K562 (cell line): ENCODE measurements at regions not wholly inside any gene's neighbourhood (a gene's known extent, or its start where the extent isn't known, plus 50 kb on each side); places are given as distances from the start of the nearest gene placed in this dataset.

ENCODE experiments used
- ATAC-seq: fragments of 200-7000 bp; cut with Tn5 transposase; 3 replicates; pipeline ENCODE4 v1.9.1; 2020; ENCODE audit warnings: moderate library complexity
- BruUV-seq: library from RNA; stranded (reverse); fragments of 400-500 nt; replicated peaks from 2 replicates; lab custom pipeline; 2021; lab: Mats Ljungman, UMichigan
- CTCF ChIA-PET: fragments of 300-600 bp; formaldehyde crosslinking; extraction: SDS; loops from one replicate; lab custom pipeline; 2021; ENCODE audit warnings: low intra/inter-chr PET ratio; lab: Yijun Ruan, JAX
- POLR2A ChIA-PET: fragments of 300-600, 350-650 bp; sonication (Branson Sonifier 250); formaldehyde crosslinking; extraction: SDS; loops from one replicate; lab custom pipeline; 2021; ENCODE audit warnings: antibody characterized with exemption, inconsistent platforms; lab: Yijun Ruan, JAX
- DNase-seq, 4 experiments: peaks; one replicate each; pipeline versions ENCODE4 v3.0.0 to v3.0.0-alpha.2; 2011 to 2018; ENCODE audit warnings: low spot score in 3 of 4, mixed read lengths in 3 of 4; ENCODE audit errors: extremely low read depth in 1 of 4
- FAIRE-seq: peaks from 2 replicates; lab custom pipeline; 2011; peaks lifted over from hg19 to GRCh38; lab: Jason Lieb, UNC
- H2AFZ ChIP-seq: 2 replicates; pipeline ENCODE4 v1.6.0; 2011; ENCODE audit warnings: low read depth, low read length, control low read depth, inconsistent platforms
- H3K27ac ChIP-seq: fragments of 200-600 bp; 3 replicates; pipeline ENCODE4 v1.8.0; 2011; ENCODE audit warnings: low read depth, mild to moderate bottlenecking, control low read depth, inconsistent platforms, low read length, moderate library complexity, mixed read lengths; ENCODE audit errors: extremely low read depth
- H3K27me3 ChIP-seq, 2 experiments: fragments of 300-600 bp in 1 of 2; 2 replicates in 1 of 2; 3 replicates in 1 of 2; pipeline versions ENCODE4 v1.6.0 to v1.8.0; 2011; ENCODE audit warnings: inconsistent platforms in 2 of 2, low read length in 2 of 2, mild to moderate bottlenecking in 1 of 2, mixed read lengths in 1 of 2, moderate library complexity in 1 of 2; ENCODE audit not compliant: control insufficient read depth in 2 of 2, insufficient read depth in 2 of 2
- H3K36me3 ChIP-seq: fragments of 300-600 bp; 3 replicates; pipeline ENCODE4 v1.8.0; 2011; ENCODE audit warnings: mild to moderate bottlenecking, low read length, inconsistent platforms; ENCODE audit not compliant: control insufficient read depth, insufficient read depth
- H3K4me1 ChIP-seq, 2 experiments: fragments of 200-600 bp in 1 of 2; replicated peaks in 1 of 2; 2 replicates in 1 of 2; 3 replicates in 1 of 2; pipeline versions ENCODE4 v1.5.1 to v1.8.0; 2011; ENCODE audit warnings: inconsistent platforms in 2 of 2, low read length in 2 of 2, mild to moderate bottlenecking in 1 of 2, mixed read lengths in 1 of 2, moderate library complexity in 1 of 2; ENCODE audit not compliant: control insufficient read depth in 2 of 2, insufficient read depth in 2 of 2
- H3K4me2 ChIP-seq: 2 replicates; pipeline ENCODE4 v1.6.1; 2011; ENCODE audit warnings: low read length, control low read depth, inconsistent platforms, mixed read lengths; ENCODE audit not compliant: insufficient read depth
- H3K4me3 ChIP-seq: fragments of 200-600 bp; sonication (generic), shearing (Covaris generic); 2 replicates; pipeline ENCODE4 v1.5.1; 2016; ENCODE audit warnings: control low read depth, inconsistent platforms
- H3K79me2 ChIP-seq: fragments of 200-600 bp; 3 replicates; pipeline ENCODE4 v1.8.0; 2011; ENCODE audit warnings: low read length, inconsistent platforms; ENCODE audit not compliant: control insufficient read depth, insufficient read depth
- H3K9ac ChIP-seq, 2 experiments: 2 replicates each; pipeline versions ENCODE4 v1.6.0 to v1.6.1; 2011; ENCODE audit warnings: low read depth in 2 of 2, low read length in 2 of 2, control low read depth in 1 of 2, inconsistent platforms in 1 of 2, mild to moderate bottlenecking in 1 of 2, mixed read lengths in 1 of 2; ENCODE audit not compliant: insufficient read depth in 1 of 2
- H3K9me1 ChIP-seq: one replicate; pipeline ENCODE4 v1.6.0; 2011; ENCODE audit warnings: inconsistent platforms, mild to moderate bottlenecking, low read length, moderate library complexity; ENCODE audit not compliant: control insufficient read depth, insufficient read depth
- H3K9me3 ChIP-seq: replicated peaks from 2 replicates; pipeline ENCODE4 v1.5.1; 2011; ENCODE audit warnings: low read depth, low read length, inconsistent platforms; ENCODE audit not compliant: control insufficient read depth, insufficient read depth
- H4K20me1 ChIP-seq: replicated peaks from 2 replicates; pipeline ENCODE4 v1.6.1; 2011; ENCODE audit warnings: low read length, inconsistent platforms, mixed read lengths; ENCODE audit not compliant: control insufficient read depth, insufficient read depth
- BHLHE40 ChIP-seq: IDR thresholded peaks from 2 replicates; pipeline ENCODE4 v1.6.1; 2011; ENCODE audit warnings: low read length, improper control_type of control experiment
- ETV5 ChIP-seq: sonication (generic); formaldehyde crosslinking; IDR thresholded peaks from 2 replicates; pipeline ENCODE4 v1.4.0; 2020; ENCODE audit warnings: low read depth, mild to moderate bottlenecking, missing genetic modification reagents
- MEIS2 ChIP-seq: fragments of 450-650 bp; IDR thresholded peaks from 2 replicates; pipeline ENCODE4 v1.6.1; 2014; ENCODE audit warnings: mild to moderate bottlenecking; ENCODE audit not compliant: partially characterized antibody
- MTA2 ChIP-seq: fragments of 450-650 bp; IDR thresholded peaks from 2 replicates; pipeline ENCODE4 v1.6.1; 2016; ENCODE audit warnings: low read depth
- MYBL2 ChIP-seq, 2 experiments: fragments of 450-650 bp in 1 of 2; sonication (generic) in 1 of 2; formaldehyde crosslinking in 1 of 2; IDR thresholded peaks; 2 replicates each; pipeline versions ENCODE4 v1.6.1 to v1.8.1; 2017 to 2022; ENCODE audit warnings: borderline replicate concordance in 1 of 2, inconsistent platforms in 1 of 2, low read depth in 1 of 2, mild to moderate bottlenecking in 1 of 2, missing genetic modification reagents in 1 of 2, moderate library complexity in 1 of 2
- NR2F6 ChIP-seq: fragments of 450-650 bp; formaldehyde crosslinking; IDR thresholded peaks from 2 replicates; pipeline ENCODE4 v1.4.0; 2020; ENCODE audit warnings: mild to moderate bottlenecking
- RAD21 ChIP-seq, 2 experiments: fragments of 250-450 bp in 1 of 2; fragments of 450-650 bp in 1 of 2; sonication (Bioruptor Pico) in 1 of 2; formaldehyde crosslinking in 1 of 2; IDR thresholded peaks in 1 of 2; conservative IDR thresholded peaks in 1 of 2; 2 replicates each; pipeline versions ENCODE4 v1.4.0 to v1.8.0; 2020 to 2022; ENCODE audit warnings: mild to moderate bottlenecking in 2 of 2, moderate library complexity in 1 of 2
- SP2 ChIP-seq: IDR thresholded peaks from 2 replicates; pipeline ENCODE4 v1.6.1; 2011; ENCODE audit warnings: mild to moderate bottlenecking, low read depth, low read length, moderate library complexity; ENCODE audit not compliant: poor library complexity, severe bottlenecking; ENCODE audit errors: extremely low read depth
- TRIM24 ChIP-seq, 2 experiments: fragments of 450-650 bp; IDR thresholded peaks; 2 replicates each; pipeline ENCODE4 v1.6.1; 2016
- ZNF165 ChIP-seq: fragments of 250-450 bp; sonication (Bioruptor Pico); IDR thresholded peaks from 2 replicates; pipeline ENCODE4 v1.4.0; 2020; ENCODE audit warnings: borderline replicate concordance
- ZNF408 ChIP-seq: fragments of 250-450 bp; sonication (Bioruptor Pico); IDR thresholded peaks from 2 replicates; pipeline ENCODE4 v1.4.0; 2020; ENCODE audit warnings: low read depth, mild to moderate bottlenecking, moderate library complexity
- ZNF444 ChIP-seq: fragments of 250-450 bp; sonication (Bioruptor Pico); IDR thresholded peaks from 2 replicates; pipeline ENCODE4 v1.4.0; 2020; ENCODE audit warnings: mild to moderate bottlenecking, moderate library complexity
- ZNF79 ChIP-seq: fragments of 250-450 bp; sonication (Bioruptor Pico); IDR thresholded peaks from 2 replicates; pipeline ENCODE4 v1.4.0; 2020; ENCODE audit warnings: low read depth, mild to moderate bottlenecking, moderate library complexity
- WGBS: fragments of 100-300 bp; shearing (Covaris generic); methylation state at CpG from one replicate; pipeline ENCODE4 v1.1.6; 2016; ENCODE audit warnings: low coverage, mixed read lengths; ENCODE audit not compliant: insufficient coverage; ENCODE audit errors: missing lambda C conversion rate; 5-methylcytosine and 5-hydroxymethylcytosine counted together
- in situ Hi-C: fragments of 300-500 bp; cut with MboI; formaldehyde crosslinking; loops from 4 replicates; pipeline ENCODE4 v1.15.0; 2018; ENCODE audit warnings: inconsistent platforms, mixed read lengths
- intact Hi-C: fragments of 100-400 bp; cut with micrococcal nuclease; formaldehyde crosslinking; loops from 2 replicates; pipeline ENCODE4 v1.14.2; 2022
- TF ChIP-seq, protein P1 (sequence below): fragments of 200-800 bp; sonication (Bioruptor generic); IDR thresholded peaks from 2 replicates; pipeline ENCODE4 v1.6.1; 2016; ENCODE audit warnings: missing genetic modification characterization, missing compliant biosample characterization
- TF ChIP-seq, protein P2 (sequence below): fragments of 450-650 bp; conservative IDR thresholded peaks from 2 replicates; pipeline ENCODE4 v1.6.1; 2016; ENCODE audit warnings: missing genetic modification characterization, low read depth, mild to moderate bottlenecking, missing compliant biosample characterization, moderate library complexity
- TF ChIP-seq, protein P3 (sequence below): fragments of 200-800 bp; sonication (Bioruptor generic); IDR thresholded peaks from 2 replicates; pipeline ENCODE4 v1.6.1; 2017; ENCODE audit warnings: missing genetic modification characterization, missing compliant biosample characterization

GRCh38 chr2:4576075-4576474 lies 872.7 kb downstream of the DCDC2C start:
- in situ Hi-C loops (no loop called here), intact Hi-C loops (no loop called here)
- ChIA-PET POLR2A (no interaction called here), CTCF (no interaction called here)
- no TSS peak for BruUV-seq
- H3K9me3 ChIP-seq, result no peaks in the 10 kb centered on the region
- H4K20me1 ChIP-seq, result no peaks in the 10 kb centered on the region
- H3K9me1 ChIP-seq, result no peaks in the 10 kb centered on the region
- no peak for ATAC-seq
- H3K4me1 ChIP-seq, result no peaks in the 10 kb centered on the region
- H3K4me2 ChIP-seq, result no peak overlapping the region
- H3K9ac ChIP-seq, result no peak overlapping the region
- 0% methylated on average over 1 of the region's 1 CpG for WGBS
- no peaks in the 10 kb centered on the region for H3K27me3 ChIP-seq
- no peak for FAIRE-seq
- no peak overlapping the region for H3K4me3 ChIP-seq
- no peak overlapping the region for H2AFZ ChIP-seq
- H3K36me3 ChIP-seq, result no peaks in the 10 kb centered on the region
- H3K27ac ChIP-seq, result no peak overlapping the region
- no peaks in the 10 kb centered on the region for H3K79me2 ChIP-seq
- no peak for DNase-seq
- TF ChIP-seq SP2 (no peak), ETV5 (CRISPR knock-in tag) (no peak), ZNF408 (no peak), ZNF165 (no peak), BHLHE40 (no peak), TRIM24 (IDR thresholded peaks at IDR 0.05) (no peak), ZNF444 (no peak), MTA2 (no peak), MEIS2 (no peak), ZNF79 (no peak), MYBL2 (IDR thresholded peaks at IDR 0.05; ENCODE audit: low read depth) (no peak), MYBL2 (CRISPR knock-in tag; IDR thresholded peaks at IDR 0.05; ENCODE audit: borderline replicate concordance) (no peak), NR2F6 (no peak), RAD21 (CRISPR knock-in tag; conservative IDR thresholded peaks at IDR 0.05 in 1 of 2, IDR thresholded peaks at IDR 0.05 in 1 of 2) (no peak)
- TF ChIP-seq, protein P1, sequence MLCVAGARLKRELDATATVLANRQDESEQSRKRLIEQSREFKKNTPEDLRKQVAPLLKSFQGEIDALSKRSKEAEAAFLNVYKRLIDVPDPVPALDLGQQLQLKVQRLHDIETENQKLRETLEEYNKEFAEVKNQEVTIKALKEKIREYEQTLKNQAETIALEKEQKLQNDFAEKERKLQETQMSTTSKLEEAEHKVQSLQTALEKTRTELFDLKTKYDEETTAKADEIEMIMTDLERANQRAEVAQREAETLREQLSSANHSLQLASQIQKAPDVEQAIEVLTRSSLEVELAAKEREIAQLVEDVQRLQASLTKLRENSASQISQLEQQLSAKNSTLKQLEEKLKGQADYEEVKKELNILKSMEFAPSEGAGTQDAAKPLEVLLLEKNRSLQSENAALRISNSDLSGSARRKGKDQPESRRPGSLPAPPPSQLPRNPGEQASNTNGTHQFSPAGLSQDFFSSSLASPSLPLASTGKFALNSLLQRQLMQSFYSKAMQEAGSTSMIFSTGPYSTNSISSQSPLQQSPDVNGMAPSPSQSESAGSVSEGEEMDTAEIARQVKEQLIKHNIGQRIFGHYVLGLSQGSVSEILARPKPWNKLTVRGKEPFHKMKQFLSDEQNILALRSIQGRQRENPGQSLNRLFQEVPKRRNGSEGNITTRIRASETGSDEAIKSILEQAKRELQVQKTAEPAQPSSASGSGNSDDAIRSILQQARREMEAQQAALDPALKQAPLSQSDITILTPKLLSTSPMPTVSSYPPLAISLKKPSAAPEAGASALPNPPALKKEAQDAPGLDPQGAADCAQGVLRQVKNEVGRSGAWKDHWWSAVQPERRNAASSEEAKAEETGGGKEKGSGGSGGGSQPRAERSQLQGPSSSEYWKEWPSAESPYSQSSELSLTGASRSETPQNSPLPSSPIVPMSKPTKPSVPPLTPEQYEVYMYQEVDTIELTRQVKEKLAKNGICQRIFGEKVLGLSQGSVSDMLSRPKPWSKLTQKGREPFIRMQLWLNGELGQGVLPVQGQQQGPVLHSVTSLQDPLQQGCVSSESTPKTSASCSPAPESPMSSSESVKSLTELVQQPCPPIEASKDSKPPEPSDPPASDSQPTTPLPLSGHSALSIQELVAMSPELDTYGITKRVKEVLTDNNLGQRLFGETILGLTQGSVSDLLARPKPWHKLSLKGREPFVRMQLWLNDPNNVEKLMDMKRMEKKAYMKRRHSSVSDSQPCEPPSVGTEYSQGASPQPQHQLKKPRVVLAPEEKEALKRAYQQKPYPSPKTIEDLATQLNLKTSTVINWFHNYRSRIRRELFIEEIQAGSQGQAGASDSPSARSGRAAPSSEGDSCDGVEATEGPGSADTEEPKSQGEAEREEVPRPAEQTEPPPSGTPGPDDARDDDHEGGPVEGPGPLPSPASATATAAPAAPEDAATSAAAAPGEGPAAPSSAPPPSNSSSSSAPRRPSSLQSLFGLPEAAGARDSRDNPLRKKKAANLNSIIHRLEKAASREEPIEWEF, result no peak
- TF ChIP-seq, protein P2, sequence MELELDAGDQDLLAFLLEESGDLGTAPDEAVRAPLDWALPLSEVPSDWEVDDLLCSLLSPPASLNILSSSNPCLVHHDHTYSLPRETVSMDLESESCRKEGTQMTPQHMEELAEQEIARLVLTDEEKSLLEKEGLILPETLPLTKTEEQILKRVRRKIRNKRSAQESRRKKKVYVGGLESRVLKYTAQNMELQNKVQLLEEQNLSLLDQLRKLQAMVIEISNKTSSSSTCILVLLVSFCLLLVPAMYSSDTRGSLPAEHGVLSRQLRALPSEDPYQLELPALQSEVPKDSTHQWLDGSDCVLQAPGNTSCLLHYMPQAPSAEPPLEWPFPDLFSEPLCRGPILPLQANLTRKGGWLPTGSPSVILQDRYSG (tag), result no peak
- TF ChIP-seq, protein P3, sequence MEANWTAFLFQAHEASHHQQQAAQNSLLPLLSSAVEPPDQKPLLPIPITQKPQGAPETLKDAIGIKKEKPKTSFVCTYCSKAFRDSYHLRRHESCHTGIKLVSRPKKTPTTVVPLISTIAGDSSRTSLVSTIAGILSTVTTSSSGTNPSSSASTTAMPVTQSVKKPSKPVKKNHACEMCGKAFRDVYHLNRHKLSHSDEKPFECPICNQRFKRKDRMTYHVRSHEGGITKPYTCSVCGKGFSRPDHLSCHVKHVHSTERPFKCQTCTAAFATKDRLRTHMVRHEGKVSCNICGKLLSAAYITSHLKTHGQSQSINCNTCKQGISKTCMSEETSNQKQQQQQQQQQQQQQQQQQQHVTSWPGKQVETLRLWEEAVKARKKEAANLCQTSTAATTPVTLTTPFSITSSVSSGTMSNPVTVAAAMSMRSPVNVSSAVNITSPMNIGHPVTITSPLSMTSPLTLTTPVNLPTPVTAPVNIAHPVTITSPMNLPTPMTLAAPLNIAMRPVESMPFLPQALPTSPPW (CRISPR knock-in tag), result no peak
